GM21390 (cell line): ENCODE measurements at regions not wholly inside any gene's neighbourhood (a gene's known extent, or its start where the extent isn't known, plus 50 kb on each side); places are given as distances from the start of the nearest gene placed in this dataset.

Source experiments
- ATAC-seq: cut with Tn5 transposase; IDR thresholded peaks from one replicate; pipeline ENCODE4 v1.9.1; 2021; ENCODE audit not compliant: unreplicated experiment

DNA sequence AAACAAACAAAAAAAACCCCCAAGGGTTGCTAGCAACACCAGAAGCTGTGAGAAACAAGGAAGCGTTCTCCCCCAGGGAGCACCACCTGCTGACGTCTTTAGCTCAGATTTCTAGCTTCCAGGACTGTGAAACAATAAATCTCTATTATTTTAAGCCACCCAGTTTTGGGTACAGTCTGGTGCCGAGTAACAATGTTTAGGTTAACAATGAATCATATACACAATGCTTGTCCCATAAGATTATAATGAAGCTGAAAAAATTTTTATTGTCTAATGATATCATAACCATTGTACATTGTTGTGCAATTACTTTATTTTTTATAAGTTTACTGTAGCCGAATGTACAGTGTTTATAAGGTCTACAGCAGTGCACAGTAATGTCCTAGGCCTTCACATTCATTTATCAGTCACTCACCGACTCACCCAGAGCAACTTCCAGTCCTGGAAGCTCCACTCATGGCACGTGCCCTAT is 72.1 kb upstream of the CAB39 start:
- ATAC-seq: no peak

GRCh38 chr2:230642966-230643365 is 69.7 kb upstream of the CAB39 start:
- ATAC-seq: no peak

DNA sequence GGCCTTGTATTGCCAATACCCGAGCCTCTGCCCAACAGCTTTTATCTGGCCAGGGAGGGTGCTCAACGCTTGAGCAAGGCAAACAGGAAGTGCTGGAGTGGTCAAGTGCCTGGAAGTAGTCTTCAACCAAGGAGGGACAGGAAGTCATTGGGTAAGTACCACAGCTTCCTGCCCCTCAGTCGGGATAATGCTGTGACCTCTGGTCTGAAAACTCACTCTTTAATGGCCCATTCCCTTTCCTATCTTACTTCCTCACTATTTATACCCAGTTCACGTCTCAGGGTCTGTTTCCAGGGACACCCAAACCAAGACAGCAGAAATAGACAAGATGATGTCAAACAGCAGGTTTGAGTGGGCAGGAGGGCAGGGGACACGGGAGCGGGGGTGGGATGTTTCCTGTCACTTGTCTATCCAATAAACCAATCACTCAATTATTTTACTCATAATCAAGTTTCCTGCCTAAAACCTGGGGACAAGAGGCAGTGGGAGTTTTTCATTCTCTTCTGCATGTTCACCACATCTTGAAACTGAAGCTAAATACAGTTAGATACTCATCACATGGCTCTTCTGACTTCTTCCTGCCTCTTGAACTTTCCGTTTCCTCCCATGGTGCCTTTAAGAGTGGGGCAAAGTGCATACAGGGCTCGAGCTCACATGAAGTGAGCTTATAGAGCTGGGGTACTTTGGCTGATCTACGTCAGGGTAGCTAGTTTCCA is 68.9 kb upstream of the CAB39 start:
- peak; percentile 78 for ATAC-seq

- ATAC-seq: peak; percentile 2
Observed at GRCh38 chr2:230644356-230644935, 68.2 kb upstream of the CAB39 start.

- ATAC-seq: no peak
Observed at GRCh38 chr2:230648356-230648755, 64.3 kb upstream of the CAB39 start.

DNA sequence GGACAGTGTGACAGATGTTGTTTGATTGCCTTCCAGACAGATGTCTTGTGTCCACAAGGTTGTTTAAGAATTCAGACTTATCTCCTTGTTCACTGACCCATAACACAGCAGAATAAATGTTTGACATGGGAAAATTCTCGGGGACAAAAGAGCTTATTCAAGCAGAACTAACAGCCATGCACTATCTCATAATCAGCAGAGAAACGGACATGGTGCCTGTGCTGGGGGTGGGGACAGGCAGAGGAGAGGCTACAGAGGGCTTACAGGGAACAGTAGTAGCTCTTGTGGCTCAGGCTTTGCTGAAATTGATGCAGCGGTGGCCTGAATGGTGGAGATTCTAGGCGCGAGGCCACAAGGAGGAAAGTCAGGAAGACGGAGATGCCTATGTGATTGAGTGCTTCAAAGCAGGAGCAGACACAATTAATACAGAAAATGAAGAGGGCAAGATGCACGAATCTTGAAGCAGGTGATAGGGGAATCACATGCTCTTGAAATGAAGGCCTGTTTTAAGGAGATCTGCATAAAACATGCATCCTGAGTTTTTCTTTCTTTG is 62.0 kb upstream of the CAB39 start:
- ATAC-seq: no peak

DNA sequence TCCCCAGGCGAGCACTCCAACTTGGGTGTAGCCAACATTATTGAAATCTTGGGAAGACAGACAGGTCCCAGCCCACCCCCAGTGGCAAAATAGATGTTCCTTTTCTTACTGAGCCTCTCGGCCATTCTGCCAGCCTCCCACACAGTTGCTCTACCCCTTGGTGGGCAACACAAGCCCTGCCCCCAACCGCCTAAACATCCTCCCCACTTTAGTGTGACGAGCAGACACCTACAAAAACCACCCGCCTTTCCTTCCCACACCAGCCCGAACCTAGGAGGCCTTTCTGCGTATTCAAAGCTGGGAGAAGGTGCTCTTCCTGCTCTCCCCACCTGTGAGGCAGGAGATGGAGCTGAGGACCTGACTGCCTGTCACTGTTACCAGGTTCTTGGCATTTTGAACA is 58.6 kb upstream of the CAB39 start:
- no peak for ATAC-seq

- no peak for ATAC-seq
Observed at GRCh38 chr2:230657462-230657861, 55.2 kb upstream of the CAB39 start.

GRCh38 chr2:230657906-230658305 is 54.7 kb upstream of the CAB39 start:
- ATAC-seq: no peak

DNA sequence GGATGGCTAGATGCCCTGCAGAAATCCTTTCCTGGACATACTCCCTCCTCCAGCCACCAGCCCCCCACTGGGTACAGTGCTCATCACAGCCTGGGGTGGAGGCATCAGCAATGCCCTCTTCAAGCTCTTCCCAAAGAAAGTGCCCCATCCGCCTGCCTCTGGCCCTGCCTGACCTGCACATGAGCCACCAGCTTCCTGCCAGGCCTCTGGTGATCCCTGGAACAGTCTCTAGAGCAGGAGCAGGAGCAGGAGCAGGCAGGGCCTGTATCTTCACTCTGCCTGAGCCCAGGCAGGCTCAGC is 54.1 kb upstream of the CAB39 start:
- ATAC-seq: no peak

DNA sequence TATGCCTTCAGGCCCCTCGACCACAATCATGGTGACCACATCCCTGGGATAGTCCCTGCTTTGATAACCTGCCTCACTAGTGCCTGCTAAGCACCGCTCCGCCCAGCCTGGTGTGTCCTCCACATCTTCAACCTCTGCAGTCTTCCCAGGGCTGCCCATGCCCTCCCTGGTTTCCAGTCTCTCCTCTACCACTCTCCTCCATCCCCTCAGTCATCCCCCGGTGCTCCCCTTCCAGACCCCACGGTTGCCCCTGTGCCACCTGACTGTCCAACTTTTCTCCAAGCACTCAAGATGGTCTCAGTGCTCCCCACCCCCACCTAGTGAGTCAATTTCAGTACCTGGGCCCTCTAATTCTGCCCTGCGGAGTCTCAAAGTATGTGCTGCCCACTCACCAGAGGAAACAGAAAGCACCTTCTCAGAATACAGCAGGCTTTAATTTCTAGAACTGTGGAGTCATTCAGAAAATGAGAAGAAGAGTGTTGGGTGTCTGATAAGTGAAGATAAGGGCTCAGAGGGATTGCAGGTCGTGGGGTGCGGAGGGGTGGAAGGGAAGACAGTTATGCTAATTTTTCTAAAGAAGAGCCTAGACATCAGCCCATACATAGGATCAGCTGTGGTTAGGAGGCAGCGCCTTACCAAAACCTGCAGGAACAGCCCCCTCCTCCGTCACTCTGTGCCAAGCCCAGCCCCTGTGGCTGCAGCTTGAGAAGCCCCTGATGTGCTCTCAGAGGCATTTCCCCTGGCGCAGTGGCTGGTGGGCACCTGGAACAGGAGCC is 53.6 kb upstream of the CAB39 start:
- peak; percentile 55 for ATAC-seq

GRCh38 chr2:230660294-230661060 is 52.2 kb upstream of the CAB39 start:
- no peak for ATAC-seq

DNA sequence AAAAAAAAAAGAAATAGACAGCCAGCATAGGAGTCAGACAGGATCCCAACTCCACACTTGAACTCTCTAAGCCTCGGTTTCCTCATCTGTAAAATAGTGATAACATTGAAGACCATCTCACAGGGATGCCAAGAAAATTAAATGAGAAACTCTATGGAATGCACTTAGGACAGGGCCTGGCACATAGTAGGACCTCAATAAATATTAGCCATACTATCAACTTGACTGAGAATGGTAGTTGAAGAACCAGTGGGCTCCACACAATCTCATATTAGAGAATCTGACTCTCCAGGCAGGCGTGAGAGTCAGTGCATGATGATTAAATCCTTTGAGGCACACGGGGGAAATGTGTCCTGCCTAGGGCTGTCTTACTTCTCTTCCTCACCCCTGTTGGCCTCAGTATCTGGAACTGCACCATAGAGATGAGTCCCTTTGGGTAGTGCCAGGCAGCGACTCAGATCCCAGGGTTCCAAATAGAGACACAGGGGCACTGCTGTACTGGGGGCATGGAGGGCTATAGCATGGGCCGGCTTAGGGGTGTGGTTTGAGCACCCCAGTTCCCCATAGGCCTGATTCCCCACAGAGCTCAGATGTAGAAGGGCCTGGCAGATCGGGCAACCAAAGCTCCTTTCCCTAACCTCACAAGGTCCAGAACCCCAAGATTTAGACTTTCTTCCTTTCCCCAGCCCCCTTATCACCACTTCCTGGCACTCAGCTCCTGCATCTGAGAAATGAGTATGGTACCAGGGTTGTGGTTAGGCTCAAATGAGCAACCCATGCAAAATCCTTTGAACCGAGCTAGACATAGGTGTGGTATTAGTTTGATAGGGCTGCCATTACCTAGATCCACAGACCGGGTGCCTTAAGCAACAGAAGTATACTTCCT is 51.3 kb upstream of the CAB39 start:
- peak; percentile 29 for ATAC-seq
